ENCODE measurements at regions not wholly inside any gene's neighbourhood (a gene's known extent, or its start where the extent isn't known, plus 50 kb on each side); places are given as distances from the start of the nearest gene placed in this dataset.
"Not testable (repeated sequence)": the region's sequence is repeated elsewhere in the genome, so short reads cannot be mapped to it uniquely, and the experiment has no call there.

- H3K36me3 ChIP-seq, result no peaks in the 10 kb centered on the region
- H3K4me3 ChIP-seq (replicated peaks in 1 of 3), result no peak overlapping the region
- intact Hi-C loops (cut with DNase I), result no loop called here
- H3K4me1 ChIP-seq, result no peaks in the 10 kb centered on the region
- H3K27ac ChIP-seq, result no peak overlapping the region
- no peaks in the 10 kb centered on the region for H3K27me3 ChIP-seq
- no peaks in the 10 kb centered on the region for H3K9me3 ChIP-seq
- WGBS, 2 donors, result 84 to 86% methylated on average over 2 of the region's 2 CpGs
- TF ChIP-seq CTCF (IDR thresholded peaks at IDR 0.05) (peak in 3 of 6 experiments; percentile 15 to 26 (median 17)), POLR2A (IDR thresholded peaks at IDR 0.05) (no peak)
- no peak for DNase-seq
These were observed 468.8 kb upstream of the GRM7 start for GRCh38 chr3:6392123-6392522.

- no peak overlapping the region for H3K4me3 ChIP-seq (replicated peaks in 1 of 3)
- DNase-seq, result no peak
- no peaks in the 10 kb centered on the region for H3K27me3 ChIP-seq
- no peaks in the 10 kb centered on the region for H3K9me3 ChIP-seq
- H3K27ac ChIP-seq, result no peak overlapping the region
- no peaks in the 10 kb centered on the region for H3K36me3 ChIP-seq
- 85 to 92% methylated on average over 2 of the region's 2 CpGs for WGBS, 2 donors
- H3K4me1 ChIP-seq, result no peaks in the 10 kb centered on the region
- TF ChIP-seq CTCF (IDR thresholded peaks at IDR 0.05) (no peak), POLR2A (IDR thresholded peaks at IDR 0.05) (no peak)
- intact Hi-C loops (cut with DNase I), result no loop called here
These were observed 466.0 kb upstream of the GRM7 start for GRCh38 chr3:6394944-6395343.

- no peaks in the 10 kb centered on the region for H3K27me3 ChIP-seq
- intact Hi-C loops (cut with DNase I), result no loop called here
- no peaks in the 10 kb centered on the region for H3K36me3 ChIP-seq
- no peaks in the 10 kb centered on the region for H3K4me1 ChIP-seq
- no peak overlapping the region for H3K4me3 ChIP-seq (replicated peaks in 1 of 3)
- 68 to 69% methylated on average over 1 of the region's 1 CpG for WGBS, 2 donors
- DNase-seq, result no peak
- H3K9me3 ChIP-seq, result no peaks in the 10 kb centered on the region
- no peak for TF ChIP-seq POLR2A (IDR thresholded peaks at IDR 0.05)
- no peak for TF ChIP-seq CTCF (IDR thresholded peaks at IDR 0.05)
- no peak overlapping the region for H3K27ac ChIP-seq
These were observed 464.3 kb upstream of the GRM7 start for GRCh38 chr3:6396631-6397030.

GRCh38 chr3:6402666-6403065 lies 458.2 kb upstream of the GRM7 start:
- H3K27ac ChIP-seq; H3K36me3 ChIP-seq; H3K9me3 ChIP-seq; H3K4me1 ChIP-seq; H3K27me3 ChIP-seq; intact Hi-C loops (cut with DNase I); H3K4me3 ChIP-seq (replicated peaks in 1 of 3); DNase-seq: not testable (repeated sequence)
- WGBS, 2 donors, result 84 to 90% methylated on average over 4 of the region's 4 CpGs

GRCh38 chr3:6406923-6407322 lies 454.0 kb upstream of the GRM7 start:
- H3K4me1 ChIP-seq; DNase-seq; intact Hi-C loops (cut with DNase I); H3K27ac ChIP-seq; H3K27me3 ChIP-seq; H3K9me3 ChIP-seq; H3K36me3 ChIP-seq; H3K4me3 ChIP-seq (replicated peaks in 1 of 3): not testable (repeated sequence)
- WGBS, 2 donors, result 91 to 93% methylated on average over 4 of the region's 4 CpGs

GRCh38 chr3:6416049-6416661 lies 444.8 kb upstream of the GRM7 start:
- 84 to 85% methylated on average over 4 of the region's 4 CpGs for WGBS, 2 donors
- H3K27me3 ChIP-seq, result no peaks in the 10 kb centered on the region
- no peaks in the 10 kb centered on the region for H3K36me3 ChIP-seq
- H3K27ac ChIP-seq, result no peak overlapping the region
- no peaks in the 10 kb centered on the region for H3K9me3 ChIP-seq
- TF ChIP-seq POLR2A (IDR thresholded peaks at IDR 0.05) (no peak), CTCF (IDR thresholded peaks at IDR 0.05) (no peak)
- intact Hi-C loops (cut with DNase I), result no loop called here
- H3K4me3 ChIP-seq (replicated peaks in 1 of 3), result no peak overlapping the region
- no peaks in the 10 kb centered on the region for H3K4me1 ChIP-seq
- no peak for DNase-seq
